VCaP (cell line): ENCODE measurements at regions not wholly inside any gene's neighbourhood (a gene's known extent, or its start where the extent isn't known, plus 50 kb on each side); places are given as distances from the start of the nearest gene placed in this dataset.
A peak's percentile ranks its signal among the peaks of the same experiment; 100 is the strongest.
"Not testable (repeated sequence)": the region's sequence is repeated elsewhere in the genome, so short reads cannot be mapped to it uniquely, and the experiment has no call there.

Experiments used
- H3K27ac ChIP-seq: fragments of 450-650 bp; 2 replicates; pipeline ENCODE4 v1.5.1; 2017
- CTCF ChIP-seq: fragments of 450-650 bp; conservative IDR thresholded peaks from 2 replicates; pipeline ENCODE4 v1.5.1; 2017; ENCODE audit warnings: mild to moderate bottlenecking, moderate library complexity

- peak overlapping the region; percentile 63 for H3K27ac ChIP-seq
- TF ChIP-seq CTCF = no peak
Observed at GRCh38 chr4:85050736-85051135, 84.2 kb upstream of the WDFY3 start.

- no peak for TF ChIP-seq CTCF
- peak overlapping the region; percentile 63 for H3K27ac ChIP-seq
Observed at GRCh38 chr4:85051526-85051925, 85.0 kb upstream of the WDFY3 start.

- H3K27ac ChIP-seq = not testable (repeated sequence)
Observed at GRCh38 chr4:85054925-85055324, 88.4 kb upstream of the WDFY3 start.

GRCh38 chr4:85058551-85058950 lies 92.1 kb upstream of the WDFY3 start:
- no peak overlapping the region for H3K27ac ChIP-seq
- TF ChIP-seq CTCF = no peak

GRCh38 chr4:85061974-85062373 lies 95.5 kb upstream of the WDFY3 start:
- TF ChIP-seq CTCF = no peak
- no peak overlapping the region for H3K27ac ChIP-seq

- H3K27ac ChIP-seq = no peak overlapping the region
- TF ChIP-seq CTCF = no peak
Observed at GRCh38 chr4:85062466-85062865, 96.0 kb upstream of the WDFY3 start.

- H3K27ac ChIP-seq = no peak overlapping the region
- no peak for TF ChIP-seq CTCF
Observed at GRCh38 chr4:85067342-85067741, 100.9 kb upstream of the WDFY3 start.

GRCh38 chr4:85078016-85078415 lies 111.5 kb upstream of the WDFY3 start:
- no peak overlapping the region for H3K27ac ChIP-seq
- no peak for TF ChIP-seq CTCF
